ENCODE measurements at regions not wholly inside any gene's neighbourhood (a gene's known extent, or its start where the extent isn't known, plus 50 kb on each side); places are given as distances from the start of the nearest gene placed in this dataset.

DNA sequence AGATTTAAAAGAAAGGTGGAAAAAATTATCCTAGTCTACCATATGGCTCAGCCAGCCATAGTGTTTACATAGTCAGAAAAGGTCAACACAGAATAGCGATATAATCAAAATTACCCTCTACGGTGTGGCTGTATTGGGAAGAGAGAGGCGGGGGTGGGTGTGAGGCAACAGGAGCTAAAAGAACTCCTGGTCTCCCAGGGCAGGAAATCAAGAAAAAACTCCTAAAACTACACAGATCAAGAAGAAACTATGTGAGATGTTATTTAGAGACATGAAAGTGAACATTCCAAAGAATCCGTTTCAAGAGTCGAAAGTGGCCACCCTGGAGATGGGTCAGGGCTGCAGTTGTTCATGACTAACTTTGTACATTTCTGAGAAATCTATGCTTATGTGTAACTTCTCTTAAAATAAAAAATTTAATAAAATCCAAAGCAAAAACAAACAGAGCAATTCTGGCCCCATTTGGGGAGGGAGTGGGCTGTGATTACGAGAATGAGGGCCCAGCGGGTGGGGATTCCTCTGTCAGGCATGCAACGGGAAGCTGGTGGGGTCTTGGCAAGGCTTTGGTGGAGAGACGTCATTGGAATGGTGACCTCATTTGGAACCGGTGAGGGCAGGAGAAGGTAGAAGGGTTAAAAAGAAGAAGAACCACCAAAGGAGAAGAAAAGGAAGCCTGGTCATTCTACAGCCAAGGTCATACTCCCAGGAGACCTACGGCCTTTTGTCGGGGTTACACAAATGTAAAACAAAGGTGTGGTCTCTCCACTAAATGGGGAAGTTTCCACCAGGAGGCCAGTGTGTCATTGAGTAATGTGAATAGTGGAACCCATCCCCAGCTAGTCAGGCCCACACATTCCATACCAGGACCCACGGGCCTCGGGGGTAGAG, 71.2 kb upstream of the DUSP5 start:
- Histone ChIP-seq H3K9ac (ENCODE audit: low read depth in 1 of 2, low read length in 2 of 2) (no peak overlapping the region), H3K36me3 (ENCODE audit: control insufficient read depth in 4 of 4, insufficient read depth in 3 of 4, low read depth in 1 of 4, low read length in 3 of 4) (no peaks in the 10 kb centered on the region), H3K4me3 (ENCODE audit: low read depth in 1 of 3, low read length in 3 of 3) (no peak overlapping the region), H3K27ac (ENCODE audit: low read depth in 1 of 2, low read length in 2 of 2) (no peak overlapping the region), H3K4me1 (ENCODE audit: control insufficient read depth in 4 of 4, insufficient read depth in 4 of 4, low read length in 3 of 4) (peaks cover 0 to 4% (median 2%) of the 10 kb centered on the region in 4 donors), H3K27me3 (ENCODE audit: control insufficient read depth in 4 of 4, insufficient read depth in 4 of 4, low read length in 3 of 4) (no peaks in the 10 kb centered on the region), H3K9me3 (ENCODE audit: control insufficient read depth in 4 of 4, low read length in 3 of 4) (no peaks in the 10 kb centered on the region)
- no peak for DNase-seq (ENCODE audit: low spot score)
- WGBS = 77% methylated on average over 14 of the region's 14 CpGs
- TF ChIP-seq ZBTB33 (IDR thresholded peaks at IDR 0.05) = no peak
- TF ChIP-seq, protein P1, sequence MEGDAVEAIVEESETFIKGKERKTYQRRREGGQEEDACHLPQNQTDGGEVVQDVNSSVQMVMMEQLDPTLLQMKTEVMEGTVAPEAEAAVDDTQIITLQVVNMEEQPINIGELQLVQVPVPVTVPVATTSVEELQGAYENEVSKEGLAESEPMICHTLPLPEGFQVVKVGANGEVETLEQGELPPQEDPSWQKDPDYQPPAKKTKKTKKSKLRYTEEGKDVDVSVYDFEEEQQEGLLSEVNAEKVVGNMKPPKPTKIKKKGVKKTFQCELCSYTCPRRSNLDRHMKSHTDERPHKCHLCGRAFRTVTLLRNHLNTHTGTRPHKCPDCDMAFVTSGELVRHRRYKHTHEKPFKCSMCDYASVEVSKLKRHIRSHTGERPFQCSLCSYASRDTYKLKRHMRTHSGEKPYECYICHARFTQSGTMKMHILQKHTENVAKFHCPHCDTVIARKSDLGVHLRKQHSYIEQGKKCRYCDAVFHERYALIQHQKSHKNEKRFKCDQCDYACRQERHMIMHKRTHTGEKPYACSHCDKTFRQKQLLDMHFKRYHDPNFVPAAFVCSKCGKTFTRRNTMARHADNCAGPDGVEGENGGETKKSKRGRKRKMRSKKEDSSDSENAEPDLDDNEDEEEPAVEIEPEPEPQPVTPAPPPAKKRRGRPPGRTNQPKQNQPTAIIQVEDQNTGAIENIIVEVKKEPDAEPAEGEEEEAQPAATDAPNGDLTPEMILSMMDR (IDR thresholded peaks at IDR 0.05; ENCODE audit: low read depth, low read length, missing input control) = no peak
- TF ChIP-seq TAF1 (conservative IDR thresholded peaks at IDR 0.05) = no peak
- TF ChIP-seq YY1 (IDR thresholded peaks at IDR 0.05) = no peak
- TF ChIP-seq JUND (IDR thresholded peaks at IDR 0.05) = no peak
- no peak for TF ChIP-seq HNF4A (conservative IDR thresholded peaks at IDR 0.05)
- TF ChIP-seq NR2F2 (IDR thresholded peaks at IDR 0.05) = no peak
- no peak for TF ChIP-seq RAD21 (IDR thresholded peaks at IDR 0.05)
- TF ChIP-seq FOXA1 (IDR thresholded peaks at IDR 0.05) = no peak
- no peak for TF ChIP-seq RXRA (IDR thresholded peaks at IDR 0.05)
- TF ChIP-seq HNF4G (IDR thresholded peaks at IDR 0.05) = no peak
- TF ChIP-seq FOXA2 (IDR thresholded peaks at IDR 0.05) = no peak

GRCh38 chr10:110429301-110429700, 68.4 kb upstream of the DUSP5 start:
- Histone ChIP-seq H3K9me3 (ENCODE audit: control insufficient read depth in 4 of 4, low read length in 3 of 4) (no peaks in the 10 kb centered on the region), H3K4me1 (ENCODE audit: control insufficient read depth in 4 of 4, insufficient read depth in 4 of 4, low read length in 3 of 4) (peaks cover 0 to 9% (median 2%) of the 10 kb centered on the region in 4 donors), H3K27ac (ENCODE audit: low read depth in 1 of 2, low read length in 2 of 2) (no peak overlapping the region), H3K36me3 (ENCODE audit: control insufficient read depth in 4 of 4, insufficient read depth in 3 of 4, low read depth in 1 of 4, low read length in 3 of 4) (no peaks in the 10 kb centered on the region), H3K9ac (ENCODE audit: low read depth in 1 of 2, low read length in 2 of 2) (no peak overlapping the region), H3K4me3 (ENCODE audit: low read depth in 1 of 3, low read length in 3 of 3) (no peak overlapping the region), H3K27me3 (ENCODE audit: control insufficient read depth in 4 of 4, insufficient read depth in 4 of 4, low read length in 3 of 4) (no peaks in the 10 kb centered on the region)
- 96% methylated on average over 2 of the region's 2 CpGs for WGBS
- no peak for TF ChIP-seq YY1 (IDR thresholded peaks at IDR 0.05)
- no peak for TF ChIP-seq ATF3 (IDR thresholded peaks at IDR 0.05)
- no peak for TF ChIP-seq REST (IDR thresholded peaks at IDR 0.05)
- TF ChIP-seq FOXA1 (IDR thresholded peaks at IDR 0.05) = no peak
- TF ChIP-seq HNF4G (IDR thresholded peaks at IDR 0.05) = no peak
- no peak for DNase-seq (ENCODE audit: low spot score)

Data from liver (tissue), 8 donors.